WTC11 (cell line): ENCODE measurements at regions not wholly inside any gene's neighbourhood (a gene's known extent, or its start where the extent isn't known, plus 50 kb on each side); places are given as distances from the start of the nearest gene placed in this dataset.

ENCODE experiments used
- ATAC-seq: fragments of 200-7000 bp; cut with Tn5 transposase; 2 replicates; pipeline ENCODE4 v1.10.0; 2021; ENCODE audit warnings: mild to moderate bottlenecking, moderate library complexity
- CTCF ChIA-PET: fragments of 300-600 bp; sonication (Branson Sonifier 250); formaldehyde crosslinking; loops from one replicate; lab custom pipeline; 2021; ENCODE audit warnings: antibody characterized with exemption; lab: Charles Lee
- POLR2A ChIA-PET: fragments of 350-600 bp; sonication (Branson Sonifier 250); formaldehyde crosslinking; loops from one replicate; lab custom pipeline; 2021; ENCODE audit warnings: antibody characterized with exemption; lab: Charles Lee
- DNase-seq: peaks from one replicate; pipeline ENCODE4 v3.0.0; 2021; ENCODE audit warnings: low spot score
- H3K27ac Mint-ChIP-seq: 2 replicates; pipeline ENCODE4 v1.8.0; 2021; ENCODE audit warnings: mixed read lengths
- H3K27me3 Mint-ChIP-seq: 2 replicates; pipeline ENCODE4 v1.8.0; 2021; ENCODE audit warnings: low read depth, mild to moderate bottlenecking, moderate library complexity, mixed read lengths
- H3K36me3 Mint-ChIP-seq: 2 replicates; pipeline ENCODE4 v1.8.0; 2021; ENCODE audit warnings: mixed read lengths
- H3K4me1 Mint-ChIP-seq: 2 replicates; pipeline ENCODE4 v1.8.0; 2022; ENCODE audit warnings: mixed read lengths
- H3K4me3 Mint-ChIP-seq: 2 replicates; pipeline ENCODE4 v1.8.0; 2021; ENCODE audit warnings: mild to moderate bottlenecking, moderate library complexity, mixed read lengths
- H3K9me3 Mint-ChIP-seq: 2 replicates; pipeline ENCODE4 v1.8.0; 2021; ENCODE audit warnings: mixed read lengths
- ARID4B ChIP-seq: sonication (generic); formaldehyde crosslinking; IDR thresholded peaks from 2 replicates; pipeline ENCODE4 v1.8.0; 2023; ENCODE audit warnings: missing genetic modification reagents, mild to moderate bottlenecking, borderline replicate concordance
- ELF4 ChIP-seq: sonication (generic); formaldehyde crosslinking; IDR thresholded peaks from 2 replicates; pipeline ENCODE4 v1.8.1; 2022; ENCODE audit warnings: low read depth, mild to moderate bottlenecking, moderate library complexity, missing genetic modification reagents
- EMX1 ChIP-seq: fragments of 250-450 bp; sonication (Bioruptor Pico); IDR thresholded peaks from 2 replicates; pipeline ENCODE4 v1.8.0; 2021; ENCODE audit warnings: mild to moderate bottlenecking
- ERG ChIP-seq: fragments of 250-450 bp; sonication (Bioruptor Pico); IDR thresholded peaks from 2 replicates; pipeline ENCODE4 v1.8.0; 2021; ENCODE audit warnings: mild to moderate bottlenecking
- FOXK1 ChIP-seq: sonication (generic); formaldehyde crosslinking; IDR thresholded peaks from 2 replicates; pipeline ENCODE4 v1.8.0; 2022; ENCODE audit warnings: mild to moderate bottlenecking, moderate library complexity, missing genetic modification reagents
- JUN ChIP-seq: sonication (generic); formaldehyde crosslinking; IDR thresholded peaks from 2 replicates; pipeline ENCODE4 v1.8.0; 2023; ENCODE audit warnings: mild to moderate bottlenecking, missing genetic modification reagents
- SMAD3 ChIP-seq: sonication (generic); formaldehyde crosslinking; IDR thresholded peaks from 2 replicates; pipeline ENCODE4 v1.8.0; 2022; ENCODE audit warnings: missing genetic modification reagents, mild to moderate bottlenecking, borderline replicate concordance
- USF1 ChIP-seq: sonication (generic); formaldehyde crosslinking; IDR thresholded peaks from 2 replicates; pipeline ENCODE4 v1.8.0; 2022; ENCODE audit warnings: mild to moderate bottlenecking, missing genetic modification reagents
- ZNF263 ChIP-seq: sonication (generic); formaldehyde crosslinking; IDR thresholded peaks from 2 replicates; pipeline ENCODE4 v1.8.1; 2022; ENCODE audit warnings: low read depth, mild to moderate bottlenecking, moderate library complexity, missing genetic modification reagents
- ZNF425 ChIP-seq: fragments of 250-450 bp; sonication (Bioruptor Pico); conservative IDR thresholded peaks from 2 replicates; pipeline ENCODE4 v1.9.0; 2021; ENCODE audit warnings: mild to moderate bottlenecking

- TF ChIP-seq ZNF263 (CRISPR knock-in tag): no peak
- no peak for TF ChIP-seq JUN
Observed at GRCh38 chr7:155209478-155210319, 88.0 kb upstream of the INSIG1 start (continued).

GRCh38 chr7:155210356-155210755 lies 87.3 kb upstream of the INSIG1 start:
- Mint-ChIP-seq H3K9me3 (peaks cover 18% of the 10 kb centered on the region), H3K27ac (no peak overlapping the region), H3K4me3 (no peak overlapping the region), H3K27me3 (no peaks in the 10 kb centered on the region), H3K4me1 (peaks cover 28% of the 10 kb centered on the region), H3K36me3 (peaks cover 2% of the 10 kb centered on the region)
- CTCF ChIA-PET: interaction anchor here (0.9 kb wide), 1 partner anchor 10 kb away, joined by 3 read pairs; no protein-coding TSS in a partner anchor
- POLR2A ChIA-PET: no interaction called here
- DNase-seq (no peak), ATAC-seq (peak; percentile 9; the same call in 1 of the 2 replicates)
- peak; percentile 39; the same call in 1 of the 2 replicates for TF ChIP-seq ZNF263 (CRISPR knock-in tag)
- no peak for TF ChIP-seq ELF4

GRCh38 chr7:155211173-155211572 lies 86.5 kb upstream of the INSIG1 start:
- ATAC-seq (no peak), DNase-seq (no peak)

More at GRCh38 chr7:155211173-155211572, 86.5 kb upstream of the INSIG1 start:
- Mint-ChIP-seq H3K9me3 (peaks cover 13% of the 10 kb centered on the region), H3K27me3 (no peaks in the 10 kb centered on the region), H3K4me3 (no peak overlapping the region), H3K36me3 (peaks cover 2% of the 10 kb centered on the region; the same call in 1 of the 2 replicates), H3K27ac (no peak overlapping the region), H3K4me1 (peaks cover 23% of the 10 kb centered on the region)
- TF ChIP-seq SMAD3 (CRISPR knock-in tag): no peak
- no peak for TF ChIP-seq EMX1 (CRISPR knock-in tag)
- no peak for TF ChIP-seq ERG (CRISPR knock-in tag)
- no peak for TF ChIP-seq ZNF425 (CRISPR knock-in tag)
- no peak for TF ChIP-seq USF1 (CRISPR knock-in tag)
- TF ChIP-seq ARID4B (CRISPR knock-in tag): no peak
- TF ChIP-seq FOXK1: no peak
- ChIA-PET POLR2A (no interaction called here), CTCF (no interaction called here)
